DMS 273 treated with DMSO at 0.1 percent for 48 hours (cell line): ENCODE measurements at regions not wholly inside any gene's neighbourhood (a gene's known extent, or its start where the extent isn't known, plus 50 kb on each side); places are given as distances from the start of the nearest gene placed in this dataset.
"Not testable (repeated sequence)": the region's sequence is repeated elsewhere in the genome, so short reads cannot be mapped to it uniquely, and the experiment has no call there.

Source experiments
- DNase-seq: peaks from one replicate; lab custom pipeline; 2025; lab: John Stamatoyannopoulos, UW

DNA sequence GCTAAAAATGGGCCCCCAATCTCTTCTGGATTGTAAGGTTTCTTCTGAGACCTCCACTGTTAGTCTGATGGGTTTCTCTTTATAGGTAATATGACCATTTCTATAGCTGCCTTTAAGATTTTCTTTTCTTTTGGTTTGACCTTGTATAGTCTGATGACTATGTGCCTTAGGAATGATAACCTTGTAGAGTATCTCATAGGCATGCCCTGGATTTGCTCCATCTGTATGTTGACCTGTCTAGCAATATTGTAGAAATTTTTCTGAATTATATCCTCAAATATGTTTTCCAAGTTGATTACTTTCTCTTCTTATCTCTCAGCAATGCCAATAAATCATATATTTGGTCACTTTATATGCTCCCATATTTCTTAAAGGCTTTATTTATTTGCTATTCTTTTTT is 1403.8 kb upstream of the GOT2 start:
- no peak for DNase-seq

DNA sequence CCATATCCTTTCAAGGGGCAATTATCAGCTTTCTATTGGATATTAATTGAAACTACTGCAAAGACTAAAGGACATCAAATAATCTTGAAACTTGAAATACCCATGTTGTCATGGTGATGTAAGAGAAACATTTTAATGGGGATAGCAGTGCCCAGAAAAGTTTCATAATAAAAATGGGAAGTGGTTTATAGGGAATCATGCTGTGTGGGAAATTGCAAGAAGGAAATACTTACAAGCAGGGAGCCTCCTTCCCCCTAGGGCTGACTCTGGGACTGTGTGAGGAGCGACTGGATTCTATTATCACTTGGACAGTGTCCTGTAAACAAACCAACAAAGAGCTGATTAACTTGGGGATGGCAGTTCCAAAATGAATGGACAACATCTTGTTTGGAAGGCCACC is 1393.1 kb upstream of the GOT2 start:
- DNase-seq: no peak

DNA sequence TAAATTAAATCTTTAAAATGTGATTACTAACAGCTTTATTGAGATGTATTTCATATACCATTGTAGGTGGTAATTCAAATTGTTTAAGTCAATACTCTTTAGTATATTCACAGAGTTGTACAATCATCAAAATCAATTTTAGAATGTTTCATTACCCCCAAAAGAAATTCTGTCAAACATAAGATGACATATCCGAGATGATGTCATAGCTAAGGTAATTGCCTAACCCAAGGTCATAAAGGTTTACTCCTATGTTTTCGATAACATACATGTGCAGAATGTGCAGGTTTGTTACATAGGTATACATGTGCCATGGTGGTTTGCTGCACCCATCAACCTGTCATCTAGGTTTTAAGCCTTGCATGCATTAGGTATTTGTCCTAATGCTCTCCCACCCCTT is 1392.0 kb upstream of the GOT2 start:
- DNase-seq: not testable (repeated sequence)

DNA sequence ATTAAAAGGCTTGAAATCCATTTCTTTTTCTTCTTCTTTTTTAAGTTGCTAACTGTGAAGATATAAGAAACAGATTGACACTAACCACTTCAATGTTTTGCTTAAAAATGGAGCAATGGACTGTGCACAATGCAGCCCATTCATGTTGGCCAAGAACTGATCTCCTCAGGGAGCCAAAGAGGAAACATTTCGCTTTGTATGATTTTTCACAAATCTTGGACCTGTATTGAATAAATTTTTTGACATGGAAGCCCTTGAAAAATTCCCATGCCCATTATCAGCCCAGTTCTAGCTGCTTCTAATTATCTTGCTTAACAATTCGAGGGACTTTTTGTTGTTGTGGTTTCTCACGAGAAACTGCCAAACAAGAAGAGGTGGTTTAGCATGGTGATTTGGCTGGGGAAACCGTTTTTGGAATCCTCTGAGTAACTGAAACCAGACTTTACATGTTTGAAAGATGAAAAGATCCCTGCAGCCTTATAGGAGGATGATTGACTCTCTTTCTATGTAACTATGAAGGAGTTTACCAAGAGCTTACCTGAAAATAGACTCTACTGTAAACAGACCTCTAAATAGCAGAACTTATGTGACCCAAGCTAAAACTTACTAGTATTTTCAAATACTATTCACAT is 1389.4 kb upstream of the GOT2 start:
- no peak for DNase-seq

DNA sequence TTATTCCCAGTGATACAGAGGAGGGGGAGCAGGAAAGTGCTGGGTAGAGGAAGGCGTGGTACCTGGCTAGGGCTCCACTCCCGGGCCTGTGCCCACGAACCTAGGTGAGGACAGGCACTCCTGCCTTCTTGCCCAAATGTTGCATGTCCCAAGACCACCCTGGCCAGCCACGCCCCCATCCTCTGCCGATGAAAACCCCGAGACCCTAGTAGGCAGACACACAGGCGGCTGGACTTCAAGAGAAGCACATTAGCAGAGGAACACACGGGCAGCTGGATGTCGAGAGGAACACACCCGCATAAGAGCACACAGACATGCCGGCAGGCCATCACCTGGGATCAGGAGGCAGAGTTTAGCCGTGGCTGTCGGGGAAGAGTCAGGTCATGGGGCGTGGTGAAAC is 1386.5 kb upstream of the GOT2 start:
- DNase-seq: no peak

DNA sequence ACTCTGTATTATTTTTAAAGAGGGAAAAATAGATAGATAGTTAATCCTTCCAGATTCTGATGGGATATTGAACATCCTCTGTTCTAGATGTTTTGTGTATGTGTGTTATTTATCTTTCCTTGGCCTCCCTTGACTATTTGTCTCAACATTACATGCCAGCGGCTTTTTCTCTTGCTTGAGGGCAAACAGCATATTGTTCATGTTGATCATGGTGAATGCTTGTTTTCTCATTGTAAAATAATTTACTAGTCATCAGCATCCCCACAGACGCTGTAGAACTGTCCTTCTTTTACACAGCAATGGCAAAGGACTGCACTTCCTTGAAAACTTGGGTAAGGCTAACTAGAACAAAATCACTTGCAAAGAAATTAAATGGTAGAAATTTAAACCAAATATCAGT is 1376.4 kb upstream of the GOT2 start:
- DNase-seq: no peak

DNA sequence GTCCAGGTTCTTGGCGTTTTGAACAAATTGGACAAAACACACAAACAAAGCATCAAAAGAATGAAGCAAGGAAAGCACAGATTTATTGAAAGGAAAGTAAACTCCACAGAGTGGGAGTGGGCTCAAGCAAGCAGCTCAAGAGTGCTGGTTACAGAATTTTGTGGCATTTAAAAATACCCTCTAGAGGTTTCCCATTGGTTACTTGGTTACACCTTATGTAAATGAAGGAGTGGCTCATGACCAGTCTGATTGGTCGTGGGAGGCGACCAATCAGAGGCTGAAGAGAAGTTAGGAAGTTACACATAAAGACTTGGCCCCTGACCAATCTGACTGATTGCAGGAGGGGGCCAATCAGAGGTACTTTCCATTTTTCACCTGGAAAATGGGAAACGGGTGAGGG is 1373.8 kb upstream of the GOT2 start:
- no peak for DNase-seq

DNA sequence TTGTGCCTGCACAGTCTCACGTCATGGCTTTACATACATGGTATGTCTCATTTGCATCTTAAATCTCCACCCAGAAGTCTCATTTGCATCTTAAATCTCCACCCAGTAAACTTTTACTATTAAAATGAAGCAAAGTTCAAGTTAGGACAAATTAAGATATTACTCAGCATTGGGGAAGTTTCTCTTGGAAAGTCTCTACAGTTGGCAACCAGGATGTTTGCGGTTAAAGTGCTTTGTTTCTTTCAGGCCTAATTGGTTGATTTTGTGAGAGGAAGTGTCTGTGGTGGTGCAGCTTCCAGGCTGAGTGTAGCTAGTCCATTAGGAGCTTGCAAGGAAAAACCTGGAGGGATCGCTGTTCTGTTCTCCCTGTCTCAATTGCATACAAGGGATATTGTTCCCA is 1373.3 kb upstream of the GOT2 start:
- no peak for DNase-seq

DNA sequence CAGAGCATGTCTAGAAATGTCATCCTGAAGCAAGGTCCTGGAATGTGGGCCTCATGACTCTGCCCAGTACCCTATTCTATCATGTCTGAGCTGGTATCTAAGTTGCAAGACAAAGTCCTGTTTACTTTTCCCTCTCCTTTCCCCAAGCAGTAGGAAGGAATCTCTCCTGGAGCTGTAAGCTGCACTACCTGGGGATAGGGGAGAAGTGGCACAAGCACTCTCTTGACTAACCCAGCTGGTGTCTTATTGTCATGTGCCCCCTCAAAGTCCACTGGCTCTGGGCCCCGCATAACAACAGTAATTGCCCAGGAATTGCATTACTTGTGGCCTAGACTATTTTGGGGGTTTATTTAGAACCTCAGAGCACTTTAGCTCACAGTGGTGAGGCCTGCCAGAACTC is 1366.3 kb upstream of the GOT2 start:
- DNase-seq: no peak

DNA sequence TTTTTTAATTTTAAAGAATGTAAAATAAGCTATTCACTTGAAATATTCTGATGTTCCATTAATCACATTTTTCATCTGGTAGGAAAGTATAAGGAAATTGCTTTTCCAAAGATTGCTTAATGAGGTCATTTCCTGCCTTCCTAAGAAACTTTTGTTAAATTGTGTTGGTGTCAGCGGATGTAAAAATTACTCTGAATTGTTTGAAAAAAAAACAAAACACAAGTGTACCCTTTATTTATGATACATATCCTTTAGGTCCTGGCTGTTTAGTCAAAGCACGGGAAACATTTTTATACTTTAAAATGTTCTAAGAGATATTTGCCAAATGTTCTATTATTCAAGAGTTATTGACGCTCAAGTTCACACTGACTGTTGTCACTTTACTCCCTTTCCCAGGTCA is 1357.4 kb upstream of the GOT2 start:
- no peak for DNase-seq

DNA sequence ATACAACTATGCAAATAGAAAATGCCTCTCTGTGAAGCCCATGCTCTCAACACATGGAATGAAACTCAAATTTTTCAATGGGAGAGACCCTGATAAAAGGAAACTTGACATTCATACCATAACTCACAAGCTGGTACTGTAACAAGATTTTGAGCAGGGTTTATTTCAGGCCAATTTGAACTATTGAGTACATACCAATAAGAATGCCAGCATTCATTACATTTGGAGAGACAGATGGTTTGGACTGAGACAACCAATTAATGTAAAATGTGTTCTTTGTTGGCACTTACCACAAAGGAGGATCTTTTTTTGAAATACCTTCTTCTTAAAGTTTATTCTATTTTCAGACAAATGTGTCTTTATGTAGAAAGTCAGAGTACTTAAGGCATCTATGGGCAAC is 1357.0 kb upstream of the GOT2 start:
- DNase-seq: no peak

DNA sequence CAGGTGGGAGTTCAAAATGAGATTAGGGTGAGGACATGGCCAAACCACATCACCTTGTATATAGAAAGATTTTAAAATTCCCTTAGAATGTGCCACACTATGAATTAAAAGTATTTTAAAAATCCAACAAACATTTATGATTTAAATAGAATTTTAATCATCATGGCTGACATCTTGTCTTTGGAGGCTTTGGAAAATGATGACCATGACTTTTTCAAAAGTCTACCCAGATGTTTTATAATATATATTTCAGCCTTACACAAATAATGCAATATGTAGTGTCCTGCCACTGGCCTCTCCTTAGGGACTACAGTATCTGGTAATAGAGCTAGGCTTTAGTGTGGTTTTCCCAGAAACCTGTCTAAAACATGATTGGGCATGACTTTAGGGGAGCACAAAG is 1353.4 kb upstream of the GOT2 start:
- DNase-seq: no peak

DNA sequence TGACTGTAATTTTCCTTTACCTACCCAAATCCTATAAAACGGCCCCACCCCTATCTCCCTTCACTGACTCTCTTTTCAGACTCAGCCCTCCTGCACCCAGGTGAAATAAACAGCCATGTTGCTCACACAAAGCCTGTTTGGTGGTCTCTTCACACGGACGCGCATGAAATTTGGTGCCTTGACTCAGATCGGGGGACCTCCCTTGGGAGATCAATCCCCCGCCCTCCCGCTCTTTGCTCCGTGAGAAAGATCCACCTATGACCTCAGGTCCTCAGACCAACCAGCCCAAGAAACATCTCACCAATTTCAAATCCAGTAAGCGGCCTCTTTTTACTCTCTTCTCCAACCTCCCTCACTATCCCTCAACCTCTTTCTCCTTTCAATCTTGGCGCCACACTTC is 1344.7 kb upstream of the GOT2 start:
- DNase-seq: not testable (repeated sequence)

DNA sequence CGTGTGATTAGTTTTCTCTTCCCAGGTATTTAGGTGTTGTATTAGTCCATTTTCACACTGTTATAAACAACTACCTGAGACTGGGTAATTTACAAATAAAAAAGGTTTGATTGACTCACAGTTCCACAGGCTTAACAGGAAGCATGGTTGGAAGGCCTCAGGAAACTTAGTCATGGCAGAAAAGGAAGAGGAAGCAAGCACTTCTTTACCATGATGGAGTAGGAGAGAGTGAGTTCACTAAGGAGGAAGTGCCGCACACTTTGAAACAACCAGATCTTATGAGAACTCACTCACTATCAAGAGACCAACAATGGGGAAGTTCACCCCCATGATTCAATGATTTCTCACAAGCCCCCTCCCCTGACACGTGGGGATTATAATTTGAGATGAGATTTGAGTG is 1343.7 kb upstream of the GOT2 start:
- DNase-seq: no peak

DNA sequence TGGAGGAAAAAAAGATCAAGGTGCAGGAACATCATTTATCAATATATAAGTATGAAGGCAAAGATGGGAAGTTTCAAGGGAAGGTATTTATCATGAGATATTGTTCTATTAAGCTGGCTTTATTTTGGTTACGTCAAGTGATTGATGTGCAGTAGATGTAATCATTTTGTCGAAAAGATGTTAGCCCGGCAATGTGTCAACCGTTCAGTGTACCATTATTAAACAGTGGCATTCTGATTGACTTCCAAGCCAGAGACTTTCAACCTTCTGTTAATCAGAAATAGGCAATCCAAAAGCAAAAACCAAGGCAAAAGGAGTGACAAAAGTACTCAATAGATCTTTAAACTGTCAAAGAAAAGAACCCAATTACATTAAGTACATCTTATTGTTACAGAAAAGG is 1340.3 kb upstream of the GOT2 start:
- no peak for DNase-seq

DNA sequence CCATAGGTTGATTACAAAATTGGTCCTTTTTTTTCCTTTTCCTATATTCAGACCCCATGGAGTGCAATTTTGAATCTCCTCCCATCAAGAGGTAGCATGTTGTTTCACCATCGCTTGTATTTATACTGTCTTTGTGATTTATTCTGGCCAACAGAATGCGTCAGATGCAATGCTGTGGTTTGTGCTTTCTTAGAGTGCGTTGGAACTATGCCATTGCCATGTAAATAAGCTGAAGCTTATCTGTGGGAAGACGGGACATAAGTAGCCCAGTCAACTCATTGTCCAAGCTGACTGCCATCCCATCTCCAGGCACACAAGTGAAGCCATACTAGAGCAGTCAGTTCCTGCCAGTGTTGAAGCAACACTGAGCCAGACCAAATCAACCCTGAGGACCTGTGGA is 1339.3 kb upstream of the GOT2 start:
- DNase-seq: no peak

DNA sequence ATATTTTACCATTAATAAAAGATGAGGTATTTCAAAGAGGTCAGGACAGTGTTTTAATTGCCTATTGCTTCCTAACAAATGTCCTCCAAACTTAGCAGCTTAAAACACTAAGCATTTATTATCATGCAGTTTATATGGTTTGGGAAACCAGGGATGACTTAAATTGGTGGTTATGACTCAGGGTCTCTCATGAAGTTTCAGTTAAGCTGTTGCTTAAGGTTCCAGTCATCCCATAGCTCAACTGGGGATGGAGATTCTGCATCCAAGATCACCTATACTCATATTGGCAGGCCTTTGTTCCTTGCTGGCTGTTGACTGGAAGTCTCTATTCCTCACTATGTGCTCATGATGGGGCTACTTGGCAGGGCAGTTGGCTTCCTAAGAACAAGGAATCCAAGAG is 1329.9 kb upstream of the GOT2 start:
- no peak for DNase-seq

DNA sequence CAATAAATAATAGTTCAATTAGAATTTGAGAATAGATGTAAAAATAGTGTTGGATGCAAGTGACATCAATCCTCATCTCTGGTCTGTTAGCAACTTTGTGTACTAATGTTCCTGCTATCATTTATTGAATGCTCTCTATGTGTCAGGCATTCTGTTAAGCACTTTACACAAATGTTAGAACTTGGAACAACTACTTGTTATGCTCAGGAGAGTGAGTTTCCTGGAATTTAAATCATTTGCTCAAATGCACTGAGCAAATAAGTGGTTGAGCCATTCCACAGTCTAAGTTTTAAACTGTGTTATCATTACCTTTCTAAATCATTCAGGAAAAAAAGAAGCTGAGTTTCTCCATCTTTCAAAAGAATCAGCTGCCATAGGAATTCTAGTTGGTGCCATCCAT is 1327.3 kb upstream of the GOT2 start:
- DNase-seq: no peak

DNA sequence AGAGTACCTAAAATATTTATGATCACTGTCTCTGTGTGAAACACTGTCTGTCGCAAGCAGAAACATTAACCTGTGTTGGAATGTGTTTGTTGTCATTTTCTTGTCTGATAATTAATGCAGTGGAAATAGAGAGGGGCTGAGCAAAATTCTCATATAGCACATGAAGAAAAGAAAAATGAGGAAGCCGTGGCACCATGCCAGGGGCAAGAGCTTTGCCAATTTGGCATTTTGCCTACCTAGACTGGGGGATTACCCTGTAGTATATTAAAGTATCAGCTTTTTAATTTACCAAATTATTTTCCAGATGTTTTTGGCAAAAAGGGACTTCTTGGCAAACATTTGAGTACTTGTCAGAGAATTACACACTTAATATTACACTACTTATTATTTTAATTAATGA is 1326.6 kb upstream of the GOT2 start:
- DNase-seq: no peak

DNA sequence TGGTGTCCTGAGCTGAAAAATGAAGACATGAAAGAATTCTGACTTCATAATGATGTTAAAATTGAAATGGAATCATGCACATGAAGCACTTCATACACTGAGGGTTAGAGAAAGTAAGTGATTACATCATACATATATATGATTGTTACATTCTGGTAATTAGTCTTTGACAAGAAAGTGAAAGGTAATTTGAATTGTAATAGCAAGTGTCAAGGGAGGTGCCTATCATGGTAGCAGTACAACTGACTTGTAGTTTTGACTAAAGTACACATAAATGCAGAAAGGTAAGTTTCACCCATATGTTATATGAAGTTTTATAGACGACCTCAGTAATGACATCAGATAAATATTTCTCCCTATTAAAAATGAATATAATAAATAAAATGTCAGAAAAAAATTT is 1325.0 kb upstream of the GOT2 start:
- DNase-seq: no peak

DNA sequence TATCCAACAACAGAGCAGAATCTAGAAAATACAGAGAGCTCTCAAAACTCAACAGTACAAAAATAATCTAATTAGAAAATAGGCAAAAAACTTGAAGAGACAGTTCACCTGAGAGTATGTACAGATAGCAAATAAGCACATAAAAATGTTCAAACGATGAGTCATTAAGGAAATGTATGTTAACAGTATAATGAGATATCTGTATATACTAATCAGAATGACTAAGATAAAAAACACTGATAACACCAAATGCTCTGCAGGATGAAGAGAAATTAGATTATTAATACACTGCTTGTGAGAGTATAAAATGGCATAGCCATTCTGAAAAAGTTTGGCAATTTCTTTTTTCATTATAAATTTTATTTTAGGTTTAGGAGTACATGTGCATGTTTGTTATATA is 1307.6 kb upstream of the GOT2 start:
- no peak for DNase-seq

DNA sequence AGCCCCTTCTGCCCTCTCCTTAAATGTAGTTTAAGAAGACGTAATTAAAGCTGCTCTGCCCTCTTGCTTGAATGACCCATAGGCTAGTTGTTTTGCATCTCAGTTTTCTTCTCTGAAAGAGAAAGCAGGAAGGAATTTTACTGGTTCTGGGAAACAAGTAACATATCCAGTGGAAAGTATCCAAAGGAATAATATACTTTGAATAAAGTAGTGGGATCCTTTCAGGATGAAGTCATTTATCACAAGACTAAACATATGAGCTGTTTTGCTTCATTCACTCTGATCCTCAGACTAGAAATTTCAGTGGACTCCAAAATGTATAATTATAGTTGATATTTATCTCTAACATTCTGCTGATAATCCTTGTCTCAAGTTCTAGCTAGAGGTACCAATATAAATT is 1297.6 kb upstream of the GOT2 start:
- DNase-seq: no peak

DNA sequence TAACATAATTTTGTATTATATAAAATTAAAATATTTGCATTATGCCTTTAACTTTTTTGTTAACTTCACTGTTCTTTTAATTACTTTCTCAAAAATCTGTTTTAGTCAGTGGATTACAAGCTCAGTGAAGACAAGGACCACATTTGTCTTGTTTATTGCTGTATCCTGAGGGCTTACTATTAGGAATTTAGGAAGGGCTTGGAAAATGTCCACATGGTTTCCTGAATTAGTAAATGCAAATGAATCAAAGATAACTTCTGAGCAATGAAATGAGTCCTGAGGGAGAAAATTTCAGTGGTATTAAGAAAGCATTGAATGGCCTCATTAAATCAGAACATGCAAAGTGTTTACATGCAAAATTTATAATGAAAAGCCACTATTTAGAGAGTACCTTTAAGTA is 1293.2 kb upstream of the GOT2 start:
- no peak for DNase-seq

DNA sequence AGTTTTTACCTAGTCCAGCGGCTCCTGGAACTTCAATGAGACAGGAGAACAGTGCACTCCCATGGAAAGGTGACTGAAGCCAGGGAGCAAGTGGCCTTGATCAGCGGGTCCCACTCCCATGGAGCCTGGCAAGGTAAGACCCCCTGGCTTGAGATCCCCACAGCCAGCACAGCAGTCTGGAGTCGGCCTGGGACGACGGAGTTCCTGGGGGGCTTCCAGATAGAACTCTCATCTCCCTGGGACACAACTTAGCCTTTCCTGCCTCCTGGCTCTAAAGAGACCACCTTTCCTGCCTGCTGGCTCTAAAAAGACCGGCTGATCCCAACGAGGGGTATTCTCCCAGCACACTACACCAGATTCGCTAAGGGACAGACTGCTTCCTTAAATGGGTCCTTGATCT is 1279.0 kb upstream of the GOT2 start:
- DNase-seq: no peak

DNA sequence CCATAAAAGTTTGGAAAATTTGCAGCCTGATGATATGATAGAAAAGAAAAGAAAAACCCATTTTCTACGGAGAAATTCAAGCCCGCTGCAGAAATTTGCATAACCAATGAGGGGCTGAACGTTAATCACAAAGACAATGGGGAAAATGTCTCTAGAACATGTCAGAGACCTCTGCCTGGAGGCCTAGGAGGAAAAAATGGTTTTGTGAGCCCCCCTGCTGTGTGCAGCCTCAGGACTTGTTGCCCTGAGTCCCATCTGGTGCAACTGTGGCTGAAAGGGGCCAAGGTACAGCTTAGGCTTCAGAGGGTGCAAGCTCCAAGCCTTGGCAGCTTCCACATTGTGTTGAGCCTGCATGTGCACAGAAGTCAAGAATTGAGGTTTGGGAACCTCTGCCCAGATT is 1267.4 kb upstream of the GOT2 start:
- no peak for DNase-seq
